Erythroblast (primary cell): ENCODE measurements at regions not wholly inside any gene's neighbourhood (a gene's known extent, or its start where the extent isn't known, plus 50 kb on each side); places are given as distances from the start of the nearest gene placed in this dataset.

Source experiments
- GATA1 ChIP-seq: IDR thresholded peaks from 2 replicates; pipeline ENCODE4 v1.6.1; 2011; ENCODE audit warnings: low read depth, mild to moderate bottlenecking, control low read depth, low read length, moderate library complexity
- POLR2A ChIP-seq: IDR thresholded peaks from 2 replicates; pipeline ENCODE4 v1.6.1; 2011; ENCODE audit warnings: mild to moderate bottlenecking, low read length

- TF ChIP-seq POLR2A (no peak), GATA1 (no peak)
Measured at GRCh38 chr16:65309354-65309753, 187.5 kb upstream of the CDH11 start.
